ENCODE measurements at regions not wholly inside any gene's neighbourhood (a gene's known extent, or its start where the extent isn't known, plus 50 kb on each side); places are given as distances from the start of the nearest gene placed in this dataset.
"Not testable (repeated sequence)": the region's sequence is repeated elsewhere in the genome, so short reads cannot be mapped to it uniquely, and the experiment has no call there.

GRCh38 chr21:13974582-13974981 lies 236.2 kb downstream of the LIPI start:
- not testable (repeated sequence) for TF ChIP-seq POLR2A (IDR thresholded peaks at IDR 0.05); CTCF (IDR thresholded peaks at IDR 0.05 in 8 of 11, conservative IDR thresholded peaks at IDR 0.05 in 3 of 11); POLR2AphosphoS5 (IDR thresholded peaks at IDR 0.05)
